ENCODE measurements at regions not wholly inside any gene's neighbourhood (a gene's known extent, or its start where the extent isn't known, plus 50 kb on each side); places are given as distances from the start of the nearest gene placed in this dataset.

DNA sequence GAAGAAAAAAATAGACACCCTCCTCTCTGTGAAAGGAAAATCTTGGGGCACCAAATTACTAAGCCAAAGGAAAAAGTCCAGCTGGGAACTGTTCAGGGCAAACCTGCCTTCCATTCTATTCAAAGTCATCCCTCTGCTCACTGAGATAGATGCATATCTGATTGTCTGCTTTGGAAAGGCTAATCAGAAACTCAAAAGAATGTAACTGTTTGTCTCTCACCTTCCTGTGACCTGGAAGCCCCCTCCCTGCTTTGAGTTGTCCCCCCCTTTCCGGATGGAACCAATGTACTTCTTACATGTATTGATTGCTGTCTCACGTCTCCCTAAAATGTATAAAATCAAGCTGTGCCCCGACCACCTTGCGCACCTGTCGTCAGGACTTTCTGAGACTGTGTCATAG lies 216.0 kb upstream of the SOX1 start:
- TF ChIP-seq, protein P1, sequence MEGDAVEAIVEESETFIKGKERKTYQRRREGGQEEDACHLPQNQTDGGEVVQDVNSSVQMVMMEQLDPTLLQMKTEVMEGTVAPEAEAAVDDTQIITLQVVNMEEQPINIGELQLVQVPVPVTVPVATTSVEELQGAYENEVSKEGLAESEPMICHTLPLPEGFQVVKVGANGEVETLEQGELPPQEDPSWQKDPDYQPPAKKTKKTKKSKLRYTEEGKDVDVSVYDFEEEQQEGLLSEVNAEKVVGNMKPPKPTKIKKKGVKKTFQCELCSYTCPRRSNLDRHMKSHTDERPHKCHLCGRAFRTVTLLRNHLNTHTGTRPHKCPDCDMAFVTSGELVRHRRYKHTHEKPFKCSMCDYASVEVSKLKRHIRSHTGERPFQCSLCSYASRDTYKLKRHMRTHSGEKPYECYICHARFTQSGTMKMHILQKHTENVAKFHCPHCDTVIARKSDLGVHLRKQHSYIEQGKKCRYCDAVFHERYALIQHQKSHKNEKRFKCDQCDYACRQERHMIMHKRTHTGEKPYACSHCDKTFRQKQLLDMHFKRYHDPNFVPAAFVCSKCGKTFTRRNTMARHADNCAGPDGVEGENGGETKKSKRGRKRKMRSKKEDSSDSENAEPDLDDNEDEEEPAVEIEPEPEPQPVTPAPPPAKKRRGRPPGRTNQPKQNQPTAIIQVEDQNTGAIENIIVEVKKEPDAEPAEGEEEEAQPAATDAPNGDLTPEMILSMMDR (IDR thresholded peaks at IDR 0.05), result no peak
- TF ChIP-seq POLR2A (IDR thresholded peaks at IDR 0.05), result no peak

Measured in thyroid gland (tissue), 4 donors.